Neural crest cell (in vitro differentiated cells): ENCODE measurements at regions not wholly inside any gene's neighbourhood (a gene's known extent, or its start where the extent isn't known, plus 50 kb on each side); places are given as distances from the start of the nearest gene placed in this dataset.

Experiments
- DNase-seq: peaks from one replicate; pipeline ENCODE4 v3.0.0; 2021; ENCODE audit warnings: low read depth, mixed read lengths, low spot score
- H3K27ac Mint-ChIP-seq: one replicate; pipeline ENCODE4 v1.8.0; 2021; ENCODE audit warnings: mild to moderate bottlenecking, mixed read lengths; ENCODE audit not compliant: unreplicated experiment
- H3K27me3 Mint-ChIP-seq: 2 replicates; pipeline ENCODE4 v1.8.0; 2021; ENCODE audit warnings: low read depth, mild to moderate bottlenecking, mixed read lengths
- H3K36me3 Mint-ChIP-seq: 2 replicates; pipeline ENCODE4 v1.8.0; 2021; ENCODE audit warnings: low read depth, mild to moderate bottlenecking, mixed read lengths
- H3K4me1 Mint-ChIP-seq: 2 replicates; pipeline ENCODE4 v1.8.0; 2021; ENCODE audit warnings: mixed read lengths
- H3K4me3 Mint-ChIP-seq: one replicate; pipeline ENCODE4 v1.8.0; 2021; ENCODE audit warnings: mild to moderate bottlenecking, mixed read lengths
- H3K9me3 Mint-ChIP-seq: 2 replicates; pipeline ENCODE4 v1.8.0; 2021; ENCODE audit warnings: mixed read lengths
- CTCF ChIP-seq: fragments of 200-600 bp; sonication (generic); conservative IDR thresholded peaks from 2 replicates; pipeline ENCODE4 v1.5.0; 2021; ENCODE audit warnings: antibody characterized with exemption, mild to moderate bottlenecking

- no peak overlapping the region for H3K27ac Mint-ChIP-seq
- H3K27me3 Mint-ChIP-seq: no peaks in the 10 kb centered on the region
- DNase-seq: no peak
- no peak for TF ChIP-seq CTCF
- H3K9me3 Mint-ChIP-seq: peaks cover 3% of the 10 kb centered on the region
- H3K4me3 Mint-ChIP-seq: no peak overlapping the region
- H3K4me1 Mint-ChIP-seq: no peaks in the 10 kb centered on the region
- H3K36me3 Mint-ChIP-seq: no peaks in the 10 kb centered on the region
These were observed 361.8 kb downstream of the IPMK start for GRCh38 chr10:57905861-57906260.

GRCh38 chr10:57905010-57905409 is 362.7 kb downstream of the IPMK start:
- peaks cover 3% of the 10 kb centered on the region for H3K9me3 Mint-ChIP-seq
- no peaks in the 10 kb centered on the region for H3K36me3 Mint-ChIP-seq
- no peak for TF ChIP-seq CTCF
- no peak overlapping the region for H3K27ac Mint-ChIP-seq
- no peak for DNase-seq
- H3K27me3 Mint-ChIP-seq: no peaks in the 10 kb centered on the region
- no peaks in the 10 kb centered on the region for H3K4me1 Mint-ChIP-seq
- H3K4me3 Mint-ChIP-seq: no peak overlapping the region

GRCh38 chr10:57898231-57898630 is 369.5 kb downstream of the IPMK start:
- Mint-ChIP-seq H3K27ac (no peak overlapping the region), H3K4me3 (no peak overlapping the region), H3K4me1 (no peaks in the 10 kb centered on the region), H3K9me3 (peaks cover 3% of the 10 kb centered on the region), H3K27me3 (no peaks in the 10 kb centered on the region), H3K36me3 (no peaks in the 10 kb centered on the region)
- no peak for DNase-seq
- no peak for TF ChIP-seq CTCF

GRCh38 chr10:57897611-57898010 is 370.1 kb downstream of the IPMK start:
- no peak overlapping the region for H3K27ac Mint-ChIP-seq
- H3K4me3 Mint-ChIP-seq: no peak overlapping the region
- no peaks in the 10 kb centered on the region for H3K36me3 Mint-ChIP-seq
- no peak for DNase-seq
- H3K27me3 Mint-ChIP-seq: no peaks in the 10 kb centered on the region
- H3K9me3 Mint-ChIP-seq: peaks cover 3% of the 10 kb centered on the region
- no peaks in the 10 kb centered on the region for H3K4me1 Mint-ChIP-seq
- no peak for TF ChIP-seq CTCF

- DNase-seq: no peak
- no peaks in the 10 kb centered on the region for H3K36me3 Mint-ChIP-seq
- H3K9me3 Mint-ChIP-seq: peaks cover 3% of the 10 kb centered on the region
- no peak for TF ChIP-seq CTCF
- H3K4me1 Mint-ChIP-seq: no peaks in the 10 kb centered on the region
- no peaks in the 10 kb centered on the region for H3K27me3 Mint-ChIP-seq
- H3K4me3 Mint-ChIP-seq: no peak overlapping the region
- no peak overlapping the region for H3K27ac Mint-ChIP-seq
These were observed 373.3 kb downstream of the IPMK start for GRCh38 chr10:57894361-57894760.
